Transverse colon (tissue), 4 donors: ENCODE measurements at regions not wholly inside any gene's neighbourhood (a gene's known extent, or its start where the extent isn't known, plus 50 kb on each side); places are given as distances from the start of the nearest gene placed in this dataset.

Source experiments
- DNase-seq: peaks from one replicate; pipeline ENCODE4 v3.0.0-alpha.2; 2019
- H3K27ac ChIP-seq, 4 donors: fragments of 200-600 bp; sonication (generic); 2 replicates each; pipeline ENCODE4 v1.5.1; 2016 to 2018; ENCODE audit warnings: inconsistent platforms in 4 of 4
- H3K27me3 ChIP-seq: fragments of 200-600 bp; sonication (generic); 2 replicates; pipeline ENCODE4 v1.5.1; 2017; ENCODE audit warnings: inconsistent platforms
- H3K36me3 ChIP-seq, 4 donors: fragments of 200-600 bp; sonication (generic); 2 replicates each; pipeline ENCODE4 v1.5.1; 2017 to 2019; ENCODE audit warnings: inconsistent platforms in 4 of 4
- H3K4me1 ChIP-seq, 4 donors: fragments of 200-600 bp; sonication (generic); 2 replicates each; pipeline ENCODE4 v1.5.1; 2017 to 2020; ENCODE audit warnings: inconsistent platforms in 4 of 4
- H3K4me3 ChIP-seq, 4 donors: fragments of 200-600 bp; sonication (generic); 1 replicate in 1 of 4; 2 replicates in 3 of 4; pipeline versions ENCODE4 v1.5.1 to v1.6.1; 2017 to 2019; ENCODE audit warnings: inconsistent platforms in 4 of 4
- H3K9me3 ChIP-seq, 2 donors: fragments of 200-600 bp; sonication (generic); 2 replicates each; pipeline ENCODE4 v1.5.1; 2017 to 2019; ENCODE audit warnings: inconsistent platforms in 2 of 2
- CTCF ChIP-seq, 5 experiments: fragments of 200-600 bp in 3 of 5; fragments of 450-650 bp in 2 of 5; sonication (generic) in 3 of 5; IDR thresholded peaks; 1 replicate in 2 of 5; 2 replicates in 3 of 5; pipeline ENCODE4 v1.5.1; 2016 to 2017; ENCODE audit warnings: antibody characterized with exemption in 5 of 5, inconsistent platforms in 3 of 5, mild to moderate bottlenecking in 2 of 5, moderate library complexity in 1 of 5
- EP300 ChIP-seq: sonication (generic); formaldehyde crosslinking; IDR thresholded peaks from one replicate; pipeline ENCODE4 v1.6.1; 2017; ENCODE audit warnings: antibody characterized with exemption, low read depth
- POLR2A ChIP-seq: fragments of 450-650 bp; IDR thresholded peaks from one replicate; pipeline ENCODE4 v1.6.1; 2016; ENCODE audit warnings: antibody characterized with exemption, mild to moderate bottlenecking, moderate library complexity
- POLR2AphosphoS5 ChIP-seq, 3 donors: sonication (generic); formaldehyde crosslinking; IDR thresholded peaks; one replicate each; pipeline ENCODE4 v1.6.1; 2016; ENCODE audit warnings: antibody characterized with exemption in 3 of 3
- WGBS, 2 donors: methylation state at CpG; one replicate each; pipeline ENCODE4 v1.1.5; 2018; ENCODE audit warnings: low coverage in 1 of 2; 5-methylcytosine and 5-hydroxymethylcytosine counted together
- in situ Hi-C, 4 donors: fragments of 200-750 bp; cut with MboI; loops; one replicate each; pipeline versions ENCODE4 v1.15.0 to v1.15.1; 2017; ENCODE audit warnings: low sequenced_read_pairs in 3 of 4, low pct_ligation_motif_present in 1 of 4, low pct_unique_long_range_greater_than_20kb in 1 of 4
- intact Hi-C: fragments of 100-400 bp; cut with DNase I; formaldehyde crosslinking; loops from one replicate; pipeline ENCODE4 v1.15.1; 2023; ENCODE audit warnings: low total_unique reads

GRCh38 chr4:149987330-149988086 is 90.7 kb upstream of the DCLK2 start:
- H3K27ac ChIP-seq: no peak overlapping the region
- H3K4me3 ChIP-seq: no peak overlapping the region
- TF ChIP-seq POLR2AphosphoS5 (IDR thresholded peaks at IDR 0.05): no peak
- no peaks in the 10 kb centered on the region for H3K27me3 ChIP-seq
- no peaks in the 10 kb centered on the region for H3K9me3 ChIP-seq
- H3K4me1 ChIP-seq: peaks cover 0 to 15% (median 8%) of the 10 kb centered on the region in 4 donors
- intact Hi-C loops (loop anchor here (10.0 kb wide), 1 partner anchor 887 kb away; no protein-coding TSS in a partner anchor), in situ Hi-C loops (loop anchor here in 2 of 4 donors (10.0 to 25.0 kb wide), 2 partner anchors 875 to 877 kb away; no protein-coding TSS in a partner anchor)
- no peaks in the 10 kb centered on the region for H3K36me3 ChIP-seq
- WGBS, 2 donors: 63 to 73% methylated on average over 4 of the region's 4 CpGs
- no peak for DNase-seq

GRCh38 chr4:149988087-149988410 is 90.2 kb upstream of the DCLK2 start:
- DNase-seq: no peak
- intact Hi-C loops (loop anchor here (10.0 kb wide), 1 partner anchor 887 kb away; no protein-coding TSS in a partner anchor), in situ Hi-C loops (loop anchor here in 2 of 4 donors (10.0 to 25.0 kb wide), 2 partner anchors 874 to 877 kb away; no protein-coding TSS in a partner anchor)
- WGBS, 2 donors: 45 to 58% methylated on average over 1 of the region's 1 CpG
- no peak for TF ChIP-seq POLR2A
- no peak for TF ChIP-seq POLR2AphosphoS5 (IDR thresholded peaks at IDR 0.05)
- no peak for TF ChIP-seq CTCF (IDR thresholded peaks at IDR 0.05)
- TF ChIP-seq EP300: no peak
- Histone ChIP-seq H3K27me3 (no peaks in the 10 kb centered on the region), H3K27ac (no peak overlapping the region), H3K36me3 (no peaks in the 10 kb centered on the region), H3K4me3 (no peak overlapping the region), H3K9me3 (no peaks in the 10 kb centered on the region), H3K4me1 (peaks cover 0 to 15% (median 8%) of the 10 kb centered on the region in 4 donors)

- intact Hi-C loops (loop anchor here (10.0 kb wide), 1 partner anchor 252 kb away; no protein-coding TSS in a partner anchor), in situ Hi-C loops (loop anchor here in 2 of 4 donors (10.0 to 25.0 kb wide), 2 partner anchors 862 to 869 kb away; no protein-coding TSS in a partner anchor)
- no peak overlapping the region for H3K4me3 ChIP-seq
- H3K9me3 ChIP-seq: no peaks in the 10 kb centered on the region
- H3K36me3 ChIP-seq: no peaks in the 10 kb centered on the region
- peaks cover 0 to 5% (median 2%) of the 10 kb centered on the region in 4 donors for H3K4me1 ChIP-seq
- H3K27ac ChIP-seq: no peak overlapping the region
- TF ChIP-seq POLR2AphosphoS5 (IDR thresholded peaks at IDR 0.05) (no peak), POLR2A (no peak), CTCF (IDR thresholded peaks at IDR 0.05) (no peak)
- no peaks in the 10 kb centered on the region for H3K27me3 ChIP-seq
- DNase-seq: no peak
These were observed 85.2 kb upstream of the DCLK2 start for GRCh38 chr4:149993030-149993429.

GRCh38 chr4:149995134-149995756 is 83.0 kb upstream of the DCLK2 start:
- no peaks in the 10 kb centered on the region for H3K9me3 ChIP-seq
- TF ChIP-seq CTCF (IDR thresholded peaks at IDR 0.05) (no peak), EP300 (no peak), POLR2AphosphoS5 (IDR thresholded peaks at IDR 0.05) (no peak), POLR2A (no peak)
- no peak overlapping the region for H3K27ac ChIP-seq
- in situ Hi-C loops: loop anchor here in 2 of 4 donors (10.0 to 25.0 kb wide), 2 partner anchors 860 to 867 kb away; no protein-coding TSS in a partner anchor
- peaks cover 0 to 15% (median 3%) of the 10 kb centered on the region in 4 donors for H3K4me1 ChIP-seq
- no peak overlapping the region for H3K4me3 ChIP-seq
- H3K27me3 ChIP-seq: no peaks in the 10 kb centered on the region
- no peak for DNase-seq
- WGBS, 2 donors: 100% methylated on average over 1 of the region's 1 CpG; no CpG with 5 or more reads in 1 of the 2 donors
- no peaks in the 10 kb centered on the region for H3K36me3 ChIP-seq
- intact Hi-C loops: loop anchor here (10.0 kb wide), 1 partner anchor 250 kb away; no protein-coding TSS in a partner anchor
